ENCODE measurements at regions not wholly inside any gene's neighbourhood (a gene's known extent, or its start where the extent isn't known, plus 50 kb on each side); places are given as distances from the start of the nearest gene placed in this dataset.
"Not testable (repeated sequence)": the region's sequence is repeated elsewhere in the genome, so short reads cannot be mapped to it uniquely, and the experiment has no call there.

DNA sequence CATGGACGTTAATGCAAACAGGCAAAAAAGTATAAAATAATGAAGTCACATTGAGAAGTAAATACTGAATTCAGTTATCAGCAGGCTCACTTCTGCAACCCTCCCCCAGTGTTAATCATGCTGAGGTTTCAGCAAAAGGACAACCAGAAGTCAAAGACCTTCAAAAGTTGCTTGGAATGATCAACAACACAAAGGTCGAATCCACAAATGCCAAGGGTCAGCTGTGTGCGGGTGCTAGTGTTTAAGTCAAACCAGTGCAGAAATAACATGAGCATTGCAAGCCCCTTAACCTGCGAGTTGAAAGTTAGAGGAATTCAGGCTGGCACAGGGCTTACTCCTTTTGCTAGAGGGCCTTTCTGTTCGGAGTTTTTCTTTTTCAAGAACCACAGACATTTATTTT lies 436.7 kb upstream of the SEL1L start:
- no peak for DNase-seq

DNA sequence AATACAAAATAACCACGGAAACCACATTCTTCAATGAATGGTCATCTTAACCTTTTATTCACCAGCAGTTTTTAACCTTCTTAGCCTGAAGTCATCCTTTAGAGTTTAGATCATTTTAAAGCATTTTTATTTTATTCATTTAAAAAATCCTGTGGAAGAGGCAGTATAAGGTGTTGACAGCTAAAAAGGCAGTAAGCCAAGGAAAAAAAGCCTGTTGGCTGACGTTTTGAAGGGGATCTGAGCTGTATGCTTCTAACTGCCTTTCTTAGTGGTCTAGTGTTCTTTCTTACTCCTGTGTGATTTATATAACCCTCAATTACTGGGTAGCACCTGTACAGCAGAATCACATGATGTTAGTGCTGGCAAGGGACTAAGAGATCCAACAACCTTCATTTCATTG lies 438.3 kb upstream of the SEL1L start:
- DNase-seq: no peak

DNA sequence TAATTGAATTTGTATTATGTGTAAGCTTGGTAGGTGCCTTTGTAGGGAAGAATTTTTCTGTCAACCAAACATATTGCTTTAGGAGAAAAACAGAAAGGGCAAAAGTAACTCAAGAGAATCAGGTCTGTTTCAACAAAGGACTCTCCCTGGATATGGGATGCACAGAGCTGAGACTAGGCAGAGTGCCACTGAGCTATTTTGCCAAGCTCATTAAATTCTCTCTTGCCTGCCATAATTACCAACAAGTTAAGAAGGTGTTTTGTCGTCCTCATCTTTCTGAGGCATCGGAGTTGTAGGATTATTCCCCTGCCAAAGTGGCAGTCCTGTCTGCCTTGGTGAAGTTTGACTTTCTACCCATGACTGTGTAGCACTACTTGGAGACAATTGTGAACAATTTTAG lies 438.9 kb upstream of the SEL1L start:
- DNase-seq: no peak

DNA sequence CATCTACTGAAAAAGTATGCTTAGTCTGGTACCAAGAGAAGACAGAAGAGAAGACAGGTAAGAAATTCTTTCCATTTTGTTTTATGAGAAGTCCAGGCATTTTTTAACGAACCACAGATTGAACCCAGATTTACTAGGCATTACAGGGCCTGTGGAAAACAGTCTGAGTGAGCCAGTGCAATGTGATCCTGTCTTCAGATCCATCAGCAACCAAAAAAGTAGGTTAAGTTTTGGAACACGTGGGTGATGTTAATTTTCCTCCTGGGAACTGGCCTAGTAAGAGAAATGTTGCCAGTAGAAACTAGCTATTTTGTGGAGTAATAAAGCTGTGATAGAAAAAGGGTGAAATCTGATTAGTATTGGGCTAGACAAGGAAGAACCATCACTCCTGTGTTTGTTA lies 440.9 kb upstream of the SEL1L start:
- DNase-seq: no peak

DNA sequence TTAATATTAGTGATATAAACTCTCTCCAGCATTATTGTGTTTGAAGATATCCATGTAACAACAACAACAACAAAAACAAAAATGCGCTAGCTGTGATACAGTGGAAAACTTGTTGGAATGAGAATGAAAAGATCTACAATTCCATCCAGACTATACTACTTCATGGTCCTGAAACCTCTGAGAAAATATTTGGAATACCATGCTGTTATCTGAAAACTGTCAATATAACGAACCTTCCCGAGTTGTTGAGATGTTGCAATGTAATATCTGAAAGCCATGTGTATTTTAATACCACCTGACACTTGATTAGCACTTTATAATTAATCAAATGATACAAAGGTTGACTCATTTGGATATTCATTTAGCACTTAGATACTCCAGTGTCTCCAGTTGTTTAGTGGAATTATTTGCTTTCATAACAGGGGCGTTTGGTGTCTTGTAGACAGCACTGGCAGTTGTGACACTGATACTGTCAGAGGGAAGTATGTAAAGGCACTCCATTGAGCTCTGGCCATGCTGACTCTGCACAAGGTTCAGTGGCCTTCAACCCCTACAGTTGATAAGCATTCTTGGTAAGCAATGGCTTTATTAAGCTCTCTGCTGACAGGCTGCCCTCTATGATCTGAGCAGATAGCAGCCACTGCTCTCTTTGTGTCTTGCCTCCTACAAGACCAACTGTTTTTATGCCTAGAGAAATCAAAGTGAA lies 447.1 kb upstream of the SEL1L start:
- no peak for DNase-seq

DNA sequence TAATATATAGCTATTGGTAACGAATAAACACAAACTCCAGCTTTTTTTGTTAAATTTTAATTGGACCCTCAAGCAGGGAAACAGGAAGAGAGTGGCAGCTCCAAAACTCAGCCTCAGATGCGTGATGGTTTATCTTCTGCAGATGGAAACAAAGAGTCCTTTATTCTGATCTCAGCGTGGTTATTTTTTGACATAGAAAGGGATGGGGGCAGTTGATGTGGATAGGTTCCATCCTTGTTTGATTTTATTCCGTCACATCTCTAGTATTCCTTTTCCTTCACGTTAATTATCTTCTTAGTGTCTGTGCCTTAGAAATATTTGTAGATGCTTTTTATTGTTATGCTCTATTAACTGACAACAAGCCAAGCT lies 447.6 kb upstream of the SEL1L start:
- DNase-seq: no peak

DNA sequence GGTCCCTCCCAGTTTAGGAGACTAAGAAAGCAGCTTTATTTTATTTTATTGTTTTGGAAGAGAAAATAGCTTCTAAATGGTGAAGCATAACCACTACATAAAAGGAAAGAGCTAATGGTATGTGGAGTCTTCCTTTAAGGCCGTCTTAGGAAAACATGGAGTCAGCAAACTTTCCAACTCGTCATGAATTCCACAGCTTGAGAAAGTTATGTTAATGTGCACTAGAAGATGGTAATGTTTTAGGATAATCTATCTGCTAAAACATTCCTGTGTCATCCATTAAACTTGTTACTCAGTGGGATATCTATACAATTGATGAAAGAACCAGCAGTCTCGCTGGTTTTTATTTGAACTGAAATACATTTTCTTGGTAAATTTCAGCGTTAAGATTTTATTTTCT lies 448.4 kb upstream of the SEL1L start:
- DNase-seq: peak; percentile 60

DNA sequence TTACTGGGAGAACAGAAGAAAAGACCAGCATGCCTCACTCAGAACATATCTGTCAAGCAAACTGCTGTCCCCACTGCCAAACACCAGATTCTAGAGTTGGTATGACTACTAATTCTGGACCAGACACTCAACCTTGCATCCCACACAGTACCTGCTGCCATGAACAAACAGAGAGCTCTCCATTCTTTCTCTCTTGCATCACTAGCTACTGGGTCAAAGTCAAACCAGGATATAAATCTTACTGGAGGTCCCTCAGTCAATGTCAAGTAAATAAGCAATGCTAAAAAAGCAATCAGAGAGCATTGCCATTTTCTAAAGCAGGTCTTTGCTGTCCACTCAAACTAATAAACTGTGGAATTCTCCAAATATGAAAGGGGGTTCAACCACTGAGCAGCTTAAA lies 452.4 kb upstream of the SEL1L start:
- DNase-seq: no peak

DNA sequence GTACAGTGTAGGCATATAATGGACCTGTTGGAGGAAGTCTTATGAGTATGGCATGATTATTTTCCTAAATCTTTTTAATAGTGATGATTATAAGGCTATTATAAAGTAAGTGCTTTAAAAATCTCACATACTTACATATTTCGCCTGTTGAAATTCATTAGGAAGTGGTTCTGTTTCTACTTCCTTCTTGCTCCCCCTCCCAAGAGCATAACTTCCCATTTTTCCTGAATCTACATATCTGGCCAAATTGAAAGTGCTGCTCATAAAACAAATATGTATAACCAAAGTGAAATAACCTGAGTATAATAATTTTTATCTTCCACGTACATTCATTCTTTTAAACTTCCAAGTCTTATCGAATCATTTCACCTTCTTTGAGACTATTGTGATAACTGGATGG lies 455.6 kb upstream of the SEL1L start:
- DNase-seq: no peak

DNA sequence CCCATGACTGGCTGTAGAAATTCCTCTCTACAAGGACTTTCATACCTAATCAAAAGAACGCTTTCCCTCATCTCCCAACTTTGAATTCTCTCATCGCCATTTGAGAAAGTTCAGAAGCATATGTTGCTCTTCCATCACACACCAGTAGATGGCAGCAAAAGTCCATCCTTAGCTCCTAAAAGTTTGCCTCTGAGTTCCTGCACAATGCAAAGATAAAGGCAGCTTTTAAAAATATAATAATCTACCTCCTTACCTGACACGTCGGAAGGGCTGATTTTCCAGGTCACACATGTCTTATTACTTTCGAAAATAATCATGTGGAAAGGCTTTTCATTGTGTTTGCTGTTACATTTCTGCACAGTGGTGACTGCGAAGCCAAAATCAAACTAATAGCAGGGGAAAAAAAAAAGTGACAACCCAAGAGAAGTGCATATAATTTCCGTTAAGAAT lies 456.7 kb upstream of the SEL1L start:
- DNase-seq: peak; percentile 48

DNA sequence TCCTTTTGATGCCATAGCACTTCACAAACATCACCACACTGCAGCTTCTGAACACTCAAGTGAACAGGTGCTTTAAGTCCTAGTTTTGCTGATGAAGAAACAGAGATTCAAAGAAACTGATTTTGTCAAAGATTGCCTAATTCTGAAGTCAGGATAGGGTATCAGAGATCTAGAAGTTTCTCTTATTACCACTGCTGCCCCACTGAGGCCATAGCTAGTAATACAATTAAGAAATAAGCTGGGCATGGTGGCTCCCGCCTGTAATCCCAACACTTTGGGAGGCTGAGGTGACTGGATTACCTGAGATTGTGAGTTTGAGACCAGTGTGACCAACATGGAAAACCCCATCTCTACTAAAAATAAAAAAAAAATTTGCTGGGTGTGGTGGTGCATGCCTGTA lies 458.3 kb upstream of the SEL1L start:
- DNase-seq: no peak

DNA sequence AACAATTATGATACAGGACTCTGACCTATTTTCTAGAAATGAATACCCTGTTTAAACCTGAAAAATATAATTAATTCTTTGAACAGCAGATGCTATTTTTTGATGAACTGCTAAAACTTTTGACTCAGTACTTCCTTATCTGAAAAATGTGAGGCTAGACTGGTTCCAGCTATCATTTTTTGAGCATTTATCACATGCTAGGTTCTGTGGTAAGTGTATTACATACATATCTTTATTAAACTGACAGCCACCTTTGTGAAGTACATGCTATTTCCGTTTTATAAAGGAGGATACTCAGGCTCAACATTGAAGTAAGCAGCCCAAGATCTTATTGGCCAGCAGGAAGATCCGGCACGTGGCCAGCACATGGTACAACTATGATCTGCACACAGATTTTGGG lies 459.8 kb upstream of the SEL1L start:
- DNase-seq: no peak

DNA sequence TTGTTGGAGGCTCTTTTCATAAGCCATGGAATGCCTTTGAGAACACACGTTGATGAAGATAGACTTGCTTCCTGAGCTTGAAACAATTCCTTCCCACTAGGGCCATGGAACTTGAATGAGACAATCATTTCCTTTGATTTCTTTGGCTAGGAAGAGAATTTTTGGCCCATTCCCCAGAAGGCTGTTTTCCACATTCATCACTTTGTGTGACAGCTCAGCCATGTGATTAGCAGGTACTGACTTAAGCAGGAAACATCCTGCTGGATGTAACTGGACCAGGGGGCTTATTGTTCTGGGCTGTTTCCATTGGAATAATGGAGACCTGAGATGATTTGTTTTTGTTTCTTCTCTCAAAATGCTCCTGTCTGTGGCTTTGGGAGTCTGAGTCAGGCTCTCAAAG lies 469.8 kb upstream of the SEL1L start:
- no peak for DNase-seq

DNA sequence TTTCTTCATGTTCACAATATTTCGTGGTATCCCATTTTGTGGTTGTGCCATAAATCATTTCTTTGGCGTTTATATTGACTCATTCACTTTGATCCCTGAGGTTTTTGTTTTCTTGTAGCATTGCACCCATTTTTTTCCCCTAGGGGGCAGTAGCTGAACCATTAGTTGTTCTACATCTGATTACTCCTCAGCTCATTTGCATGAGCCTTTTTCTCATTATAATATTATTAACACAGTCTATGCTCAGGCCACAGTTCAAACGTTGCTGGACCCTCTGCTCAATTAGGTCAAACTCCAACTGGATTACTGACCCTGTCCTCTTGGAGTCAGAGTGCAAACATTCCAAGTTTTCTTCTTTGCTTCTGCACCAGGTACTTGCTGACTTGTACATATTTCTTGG lies 475.4 kb upstream of the SEL1L start:
- no peak for DNase-seq

DNA sequence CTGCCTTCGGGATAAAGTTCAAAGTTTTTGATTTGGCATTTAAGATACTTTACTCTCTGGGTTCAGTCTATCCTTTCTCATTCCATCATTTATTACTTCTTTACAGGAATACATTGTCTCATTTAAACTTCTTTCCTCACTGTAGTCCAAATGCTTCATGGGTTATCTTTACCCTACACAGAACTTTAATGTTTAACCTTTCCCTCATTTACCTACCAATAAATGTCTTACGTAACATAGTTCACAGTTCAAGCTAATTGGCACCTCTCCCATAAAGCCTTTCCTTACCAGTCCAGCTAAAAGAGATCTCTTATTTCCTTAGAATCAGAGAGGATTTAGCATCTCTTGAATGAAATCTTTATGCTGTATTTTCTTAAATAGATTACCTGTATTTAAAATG lies 476.3 kb upstream of the SEL1L start:
- no peak for DNase-seq

DNA sequence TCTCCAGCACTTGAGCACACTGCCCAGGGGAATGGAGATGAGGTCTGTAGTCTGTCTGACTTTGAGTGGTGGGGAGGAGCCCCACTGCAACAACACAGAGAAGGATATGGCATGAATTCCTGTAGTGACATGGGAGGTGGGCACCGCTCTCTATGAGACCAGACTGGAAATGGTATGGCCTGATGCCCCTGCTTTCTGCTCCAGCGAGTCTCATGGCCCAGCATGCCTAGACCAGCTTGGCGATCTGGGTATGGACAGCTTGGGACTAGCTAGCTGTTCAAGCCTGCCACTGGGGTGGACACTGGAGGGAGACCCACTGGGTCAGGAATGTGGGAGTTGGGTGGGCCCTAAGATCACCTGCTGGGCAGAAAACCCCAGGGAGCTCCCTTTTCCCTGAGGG lies 477.8 kb upstream of the SEL1L start:
- no peak for DNase-seq

DNA sequence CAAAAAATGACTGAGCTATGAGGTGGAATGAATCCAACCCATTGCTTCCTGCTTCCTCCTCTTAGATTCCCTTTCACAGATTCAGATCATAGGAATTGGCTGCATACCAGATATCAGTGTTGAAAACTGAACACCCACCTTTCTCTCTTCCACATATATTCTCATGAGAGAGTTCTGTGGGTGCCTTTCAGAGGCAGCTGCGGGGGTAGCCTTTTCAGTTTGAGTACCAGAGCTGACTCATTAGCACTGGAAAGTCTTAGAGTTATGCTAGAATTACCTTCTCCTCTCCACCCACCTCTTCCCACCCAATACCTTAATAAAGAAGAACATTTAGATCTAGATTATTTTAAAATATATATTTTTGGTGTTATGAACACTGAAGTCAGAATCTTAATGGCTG lies 495.4 kb upstream of the SEL1L start:
- DNase-seq: no peak

DNA sequence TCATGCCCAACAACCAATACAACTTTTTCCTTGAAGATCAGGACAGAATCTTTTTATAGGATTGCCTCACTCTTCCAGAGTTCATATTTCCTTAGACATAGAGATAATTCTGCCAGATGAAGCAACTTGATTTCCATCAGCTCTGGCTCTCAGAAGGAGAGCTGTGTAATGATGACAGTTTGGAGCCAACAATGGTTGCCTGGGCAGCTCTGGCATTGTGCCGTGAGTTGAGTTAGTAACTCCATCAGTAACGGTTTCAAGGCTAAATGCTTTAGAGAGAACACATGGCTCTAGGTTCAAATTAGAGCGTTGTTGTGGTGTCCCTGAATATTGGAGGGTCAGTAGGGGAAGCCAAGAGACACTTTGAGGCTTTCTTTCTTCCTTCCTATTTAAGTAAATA lies 501.7 kb upstream of the SEL1L start:
- DNase-seq: no peak

DNA sequence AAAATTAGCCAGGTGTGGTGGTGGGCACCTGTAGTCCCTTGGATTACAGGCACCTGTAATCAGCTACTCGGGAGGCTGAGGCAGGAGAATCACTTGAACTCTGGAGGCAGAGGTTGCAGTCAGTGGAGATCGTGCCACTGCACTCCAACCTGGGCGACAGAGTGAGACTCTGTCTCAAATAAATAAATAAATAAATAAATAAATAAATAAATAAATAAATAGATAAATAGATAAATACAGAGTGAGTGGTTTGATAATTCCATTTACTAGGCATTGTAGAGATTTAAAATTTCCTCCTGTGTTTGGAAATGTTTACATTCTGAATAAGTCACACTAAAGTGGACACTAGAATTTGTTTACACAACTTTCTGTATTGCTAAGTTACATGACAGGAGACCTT lies 504.4 kb upstream of the SEL1L start:
- DNase-seq: not testable (repeated sequence)

DNA sequence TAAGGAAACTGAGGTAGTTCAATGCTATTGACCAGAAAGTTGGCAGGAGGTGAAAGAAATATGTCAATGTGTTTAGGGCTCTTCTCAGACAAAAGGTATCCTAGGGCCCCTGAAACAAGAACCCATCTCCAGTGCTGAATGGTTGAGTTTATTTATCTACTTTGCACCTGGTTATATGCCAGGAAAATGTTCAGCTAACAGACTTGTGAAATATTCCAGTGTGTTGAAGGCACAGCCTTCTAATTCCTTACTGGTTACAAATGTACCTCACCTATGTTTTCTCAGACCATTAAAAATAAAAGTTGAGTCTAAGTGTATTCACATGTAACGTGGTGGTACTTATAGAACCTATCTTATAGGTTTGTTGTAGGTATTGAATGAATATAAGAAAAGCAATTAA lies 511.7 kb upstream of the SEL1L start:
- no peak for DNase-seq

DNA sequence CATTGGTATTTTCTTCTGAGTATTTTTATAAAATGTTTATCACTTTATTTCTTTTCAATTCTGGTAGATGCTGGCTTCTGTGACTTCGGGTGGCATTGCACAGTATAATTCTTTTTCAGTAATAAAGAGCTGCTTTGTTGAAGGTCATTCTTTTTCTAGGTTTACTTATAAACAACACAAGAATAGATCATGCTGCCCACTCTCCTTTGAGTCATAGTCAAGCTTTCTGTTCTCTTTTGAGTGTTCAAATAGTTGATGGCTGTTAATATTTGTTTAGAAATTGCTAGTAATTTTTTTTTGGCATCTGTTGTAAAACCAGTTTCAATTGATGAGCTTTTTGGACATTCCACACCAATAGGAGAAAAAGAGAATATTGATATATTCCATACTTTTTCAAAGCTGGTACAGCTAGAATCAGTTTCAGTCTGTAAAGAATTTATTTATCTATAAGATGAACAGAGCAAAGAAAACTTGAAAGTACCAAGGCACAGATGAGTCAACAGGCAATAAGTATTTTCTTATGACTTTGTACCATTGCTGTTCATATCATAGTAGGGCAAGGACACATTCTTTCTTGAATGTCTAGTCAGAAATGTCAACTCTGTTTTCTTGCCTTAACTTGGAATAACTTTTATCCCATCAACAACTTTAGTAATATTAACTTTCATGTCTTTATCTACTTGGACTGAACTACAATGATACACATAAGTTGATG lies 513.0 kb upstream of the SEL1L start:
- no peak for DNase-seq

DNA sequence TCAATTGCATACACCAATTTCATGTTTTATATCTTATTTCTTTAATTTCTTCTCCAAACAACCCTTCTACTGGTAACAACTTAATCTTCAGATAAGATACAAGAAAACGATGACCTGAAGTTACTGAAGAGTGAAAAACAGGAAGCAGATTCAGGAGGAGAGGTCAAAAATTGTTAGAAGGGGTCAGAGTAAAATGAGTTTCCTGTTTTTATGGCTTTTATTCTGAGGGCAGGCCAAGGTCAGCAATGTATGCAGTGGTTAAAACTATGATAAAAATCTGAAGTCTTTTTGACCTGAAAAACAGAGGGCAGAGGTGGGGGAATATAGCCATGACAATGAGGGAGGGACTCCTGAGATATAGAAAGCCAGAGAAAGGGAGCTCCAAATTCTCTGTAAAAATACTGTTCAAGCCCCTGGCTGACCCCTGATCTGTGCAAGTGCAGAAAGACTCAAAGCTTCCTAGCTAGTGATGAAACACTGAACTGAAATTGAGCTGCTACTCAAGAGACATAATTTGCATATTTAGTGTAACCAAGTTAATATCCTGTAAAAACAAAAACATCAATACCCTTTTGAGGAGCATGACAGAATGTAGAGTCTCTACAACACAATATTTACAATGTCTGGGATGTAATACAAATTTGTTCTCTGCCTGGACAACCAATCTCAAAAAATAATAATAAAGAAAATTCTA lies 514.3 kb upstream of the SEL1L start:
- DNase-seq: no peak

DNA sequence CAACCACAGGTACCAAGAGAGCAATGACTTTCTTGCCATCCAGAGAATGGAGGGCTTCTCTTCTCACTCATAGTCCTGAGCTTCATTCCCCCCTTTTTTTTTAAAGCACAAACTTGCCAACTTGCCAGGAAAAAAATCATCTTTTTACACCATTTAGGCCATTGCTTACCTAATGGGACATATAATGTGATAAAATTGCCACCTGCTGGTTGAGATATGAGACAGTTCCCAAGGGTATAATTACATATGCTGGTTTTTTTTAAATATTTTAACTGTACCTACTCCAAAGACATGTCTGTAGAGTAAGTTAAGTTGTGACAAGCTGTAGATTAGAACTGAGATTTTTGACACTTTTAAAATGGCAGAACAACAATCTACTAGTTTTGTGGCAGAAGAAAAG lies 519.1 kb upstream of the SEL1L start:
- no peak for DNase-seq

DNA sequence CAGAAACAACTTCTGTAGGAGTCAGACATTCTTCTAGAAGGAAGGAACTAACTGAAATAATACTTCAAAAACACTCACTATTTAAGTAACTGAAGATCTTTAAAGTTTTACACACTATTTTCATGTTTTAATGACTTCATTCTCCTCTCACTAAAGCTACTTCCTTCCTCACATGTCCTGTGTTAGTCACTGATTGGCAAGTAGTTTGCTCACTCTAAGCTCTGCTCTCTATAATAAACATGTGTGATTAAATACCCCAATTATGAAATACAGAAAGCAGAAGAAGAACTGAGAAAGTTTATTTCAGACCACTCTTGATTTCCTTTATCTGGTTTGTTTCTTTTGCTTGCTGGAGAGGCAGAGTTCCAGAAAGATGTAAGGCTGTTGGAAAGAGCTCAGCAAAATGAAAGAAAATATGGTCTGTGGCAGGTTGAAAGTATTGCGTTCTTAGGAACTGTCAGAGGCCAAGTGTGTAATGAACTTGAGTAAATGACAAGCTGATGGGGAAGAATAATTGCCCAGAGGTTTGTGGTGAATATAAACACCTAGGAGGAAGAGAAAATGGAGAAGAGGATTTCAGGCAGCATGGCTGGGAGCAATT lies 522.0 kb upstream of the SEL1L start:
- DNase-seq: no peak

Data from fibroblast of skin of back (primary cell).